AG04450 (cell line): ENCODE measurements at regions not wholly inside any gene's neighbourhood (a gene's known extent, or its start where the extent isn't known, plus 50 kb on each side); places are given as distances from the start of the nearest gene placed in this dataset.
"Not testable (repeated sequence)": the region's sequence is repeated elsewhere in the genome, so short reads cannot be mapped to it uniquely, and the experiment has no call there.

Experiments used
- CTCF ChIA-PET: fragments of 300-600, 350-600 bp; formaldehyde crosslinking; extraction: SDS; loops from one replicate; lab custom pipeline; 2022; ENCODE audit warnings: antibody characterized with exemption, inconsistent platforms; lab: Charles Lee
- POLR2A ChIA-PET: fragments of 350-600 bp; formaldehyde crosslinking; extraction: SDS; loops from one replicate; lab custom pipeline; 2021; ENCODE audit warnings: antibody characterized with exemption, inconsistent platforms; lab: Yijun Ruan, JAX
- DNase-seq: peaks from one replicate; pipeline ENCODE4 v3.0.0-alpha.2; 2011; ENCODE audit warnings: low read depth, low spot score
- H3K27ac ChIP-seq: one replicate; pipeline ENCODE4 v1.5.1; 2012; ENCODE audit warnings: low read depth, low read length, control low read depth
- H3K27me3 ChIP-seq: one replicate; pipeline ENCODE4 v1.6.0; 2012; ENCODE audit warnings: low read length; ENCODE audit not compliant: control insufficient read depth, insufficient read depth
- H3K4me3 ChIP-seq: 2 replicates; pipeline ENCODE4 v1.5.1; 2011; ENCODE audit warnings: mild to moderate bottlenecking, low read depth, low read length, control low read depth
- H3K9me3 ChIP-seq: 2 replicates; pipeline ENCODE4 v1.5.1; 2012; ENCODE audit warnings: low read length; ENCODE audit not compliant: control insufficient read depth, insufficient read depth
- TF ChIP-seq, protein P1 (sequence below): IDR thresholded peaks from 2 replicates; pipeline ENCODE4 v1.5.1; 2011; ENCODE audit warnings: low read depth, low read length, control low read depth, inconsistent platforms

DNA sequence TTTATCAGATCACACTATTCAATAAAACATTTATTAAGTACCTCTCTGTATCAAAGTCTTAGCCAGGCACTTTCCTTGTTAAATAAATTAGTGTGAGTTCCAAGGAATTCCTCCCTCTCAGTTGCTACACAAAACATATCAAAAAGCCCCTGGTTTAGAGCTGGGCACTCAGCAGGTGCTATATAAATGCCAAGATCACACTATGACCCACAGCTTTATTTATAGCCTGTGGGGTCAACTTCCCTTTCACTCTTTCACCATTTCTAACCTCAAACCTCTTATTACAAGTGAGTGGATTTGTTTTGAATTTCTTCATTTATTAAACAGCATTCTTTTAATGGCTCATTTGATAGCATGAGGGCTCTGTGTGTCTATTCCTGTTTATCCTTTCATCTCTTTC is 112.6 kb upstream of the MPHOSPH6 start:
- no peaks in the 10 kb centered on the region for H3K27me3 ChIP-seq
- H3K4me3 ChIP-seq: no peak overlapping the region
- H3K9me3 ChIP-seq: no peaks in the 10 kb centered on the region
- ChIA-PET POLR2A (no interaction called here), CTCF (interaction anchor here (1.0 to 1.2 kb wide), 2 partner anchors 19 kb away, joined by 3 read pairs; no protein-coding TSS in a partner anchor)
- H3K27ac ChIP-seq: no peak overlapping the region
- DNase-seq: no peak
- TF ChIP-seq, protein P1, sequence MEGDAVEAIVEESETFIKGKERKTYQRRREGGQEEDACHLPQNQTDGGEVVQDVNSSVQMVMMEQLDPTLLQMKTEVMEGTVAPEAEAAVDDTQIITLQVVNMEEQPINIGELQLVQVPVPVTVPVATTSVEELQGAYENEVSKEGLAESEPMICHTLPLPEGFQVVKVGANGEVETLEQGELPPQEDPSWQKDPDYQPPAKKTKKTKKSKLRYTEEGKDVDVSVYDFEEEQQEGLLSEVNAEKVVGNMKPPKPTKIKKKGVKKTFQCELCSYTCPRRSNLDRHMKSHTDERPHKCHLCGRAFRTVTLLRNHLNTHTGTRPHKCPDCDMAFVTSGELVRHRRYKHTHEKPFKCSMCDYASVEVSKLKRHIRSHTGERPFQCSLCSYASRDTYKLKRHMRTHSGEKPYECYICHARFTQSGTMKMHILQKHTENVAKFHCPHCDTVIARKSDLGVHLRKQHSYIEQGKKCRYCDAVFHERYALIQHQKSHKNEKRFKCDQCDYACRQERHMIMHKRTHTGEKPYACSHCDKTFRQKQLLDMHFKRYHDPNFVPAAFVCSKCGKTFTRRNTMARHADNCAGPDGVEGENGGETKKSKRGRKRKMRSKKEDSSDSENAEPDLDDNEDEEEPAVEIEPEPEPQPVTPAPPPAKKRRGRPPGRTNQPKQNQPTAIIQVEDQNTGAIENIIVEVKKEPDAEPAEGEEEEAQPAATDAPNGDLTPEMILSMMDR: no peak

DNA sequence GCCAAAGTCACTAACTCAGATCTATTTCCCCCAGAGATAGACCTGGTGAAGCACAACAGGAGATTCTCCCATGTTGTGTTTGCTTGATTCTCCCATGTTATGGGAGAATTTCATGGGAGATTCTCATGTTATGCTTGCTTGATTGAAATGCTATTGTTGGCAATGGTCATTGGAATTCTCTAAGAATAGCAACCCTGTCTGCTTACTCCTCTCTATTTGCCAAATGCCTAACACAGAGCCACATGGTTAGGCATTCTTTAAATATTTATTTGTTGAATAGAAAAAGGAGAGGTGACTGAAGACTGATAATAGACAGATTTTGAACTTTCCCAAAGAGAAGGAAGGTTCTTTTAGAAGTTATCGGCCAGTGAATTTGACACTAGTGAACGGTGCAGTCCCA is 111.5 kb upstream of the MPHOSPH6 start:
- DNase-seq: no peak
- H3K27me3 ChIP-seq: no peaks in the 10 kb centered on the region
- CTCF ChIA-PET: interaction anchor here (1.0 kb wide), 1 partner anchor 18 kb away, joined by 3 read pairs; no protein-coding TSS in a partner anchor
- no peaks in the 10 kb centered on the region for H3K9me3 ChIP-seq
- POLR2A ChIA-PET: no interaction called here
- no peak overlapping the region for H3K27ac ChIP-seq
- TF ChIP-seq, protein P1: no peak
- H3K4me3 ChIP-seq: no peak overlapping the region

DNA sequence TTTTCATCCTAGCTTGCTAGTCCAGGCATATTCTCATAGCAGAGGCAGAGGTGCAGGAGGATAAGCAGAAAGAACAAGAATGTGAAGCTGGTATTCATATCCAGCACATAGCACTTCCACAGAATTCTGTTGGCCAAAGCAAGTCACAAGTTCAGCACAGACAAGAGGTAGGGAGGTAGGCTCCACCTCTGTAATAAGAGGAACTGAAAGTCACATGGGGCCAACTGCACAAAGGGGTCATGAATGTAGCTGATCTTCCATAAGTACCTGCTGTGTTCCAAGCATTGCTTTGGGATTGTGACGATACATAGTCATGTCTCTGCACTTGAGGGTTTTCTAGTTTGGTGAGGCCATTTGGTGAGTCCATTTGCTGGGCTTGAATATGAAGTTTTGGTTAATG is 110.8 kb upstream of the MPHOSPH6 start:
- ChIA-PET CTCF (interaction anchor here (2.6 kb wide), 1 partner anchor 18 kb away, joined by 13 read pairs; no protein-coding TSS in a partner anchor), POLR2A (no interaction called here)
- no peak for DNase-seq
- Histone ChIP-seq H3K27ac (no peak overlapping the region), H3K4me3 (no peak overlapping the region), H3K27me3 (no peaks in the 10 kb centered on the region), H3K9me3 (no peaks in the 10 kb centered on the region)
- TF ChIP-seq, protein P1: no peak

DNA sequence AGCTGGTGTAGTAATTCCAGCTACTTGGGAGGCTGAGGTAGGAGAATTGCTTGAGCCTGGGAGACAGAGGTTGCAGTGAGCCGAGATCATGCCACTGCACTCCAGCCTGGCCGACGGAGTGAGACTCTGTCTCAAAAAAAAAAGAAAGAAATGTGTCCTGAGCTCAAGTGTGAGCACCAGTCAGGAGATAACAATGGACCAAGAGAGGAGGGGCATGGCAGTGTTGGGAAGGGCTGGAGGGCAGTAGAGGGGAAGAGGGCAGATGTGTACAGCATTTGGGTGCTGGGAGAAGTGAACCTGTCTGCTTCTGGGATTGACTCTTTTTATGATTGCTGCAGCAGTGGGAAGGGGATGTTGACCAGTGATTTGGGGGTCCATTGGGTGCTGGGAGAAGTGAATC is 105.3 kb upstream of the MPHOSPH6 start:
- POLR2A ChIA-PET, DNase-seq: not testable (repeated sequence)
- CTCF ChIA-PET: interaction anchor here (2.8 kb wide), 1 partner anchor 12 kb away, joined by 29 read pairs; no protein-coding TSS in a partner anchor

DNA sequence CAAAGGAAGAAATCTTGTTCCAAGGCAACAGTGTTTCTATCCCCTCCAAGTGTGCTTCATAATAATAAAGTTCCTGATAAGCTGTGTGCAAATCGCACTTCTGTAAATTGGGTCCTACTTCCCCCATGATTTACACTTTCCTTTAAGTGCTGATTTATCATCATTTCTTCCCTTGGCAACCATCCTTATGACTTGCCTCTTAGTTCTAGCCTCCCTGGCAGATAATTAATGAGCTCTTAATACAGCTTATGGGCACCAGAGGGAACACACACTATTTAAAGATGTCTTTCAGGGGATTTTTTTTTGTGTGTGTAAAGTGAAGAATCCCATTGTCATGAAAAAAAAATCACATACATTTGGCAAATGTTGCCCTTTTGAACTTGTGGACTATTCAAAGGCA is 101.6 kb upstream of the MPHOSPH6 start:
- TF ChIP-seq, protein P1: no peak
- no peak overlapping the region for H3K4me3 ChIP-seq
- H3K9me3 ChIP-seq: no peaks in the 10 kb centered on the region
- ChIA-PET CTCF (interaction anchor here (0.6 to 1.9 kb wide), 2 partner anchors 8 to 23 kb away, joined by 3 to 15 read pairs; no protein-coding TSS in a partner anchor), POLR2A (no interaction called here)
- no peak for DNase-seq
- no peak overlapping the region for H3K27ac ChIP-seq
- no peaks in the 10 kb centered on the region for H3K27me3 ChIP-seq

More for the DNA sequence above, 105.3 kb upstream of the MPHOSPH6 start:
- H3K4me3 ChIP-seq, H3K27me3 ChIP-seq, H3K27ac ChIP-seq, H3K9me3 ChIP-seq: not testable (repeated sequence)

DNA sequence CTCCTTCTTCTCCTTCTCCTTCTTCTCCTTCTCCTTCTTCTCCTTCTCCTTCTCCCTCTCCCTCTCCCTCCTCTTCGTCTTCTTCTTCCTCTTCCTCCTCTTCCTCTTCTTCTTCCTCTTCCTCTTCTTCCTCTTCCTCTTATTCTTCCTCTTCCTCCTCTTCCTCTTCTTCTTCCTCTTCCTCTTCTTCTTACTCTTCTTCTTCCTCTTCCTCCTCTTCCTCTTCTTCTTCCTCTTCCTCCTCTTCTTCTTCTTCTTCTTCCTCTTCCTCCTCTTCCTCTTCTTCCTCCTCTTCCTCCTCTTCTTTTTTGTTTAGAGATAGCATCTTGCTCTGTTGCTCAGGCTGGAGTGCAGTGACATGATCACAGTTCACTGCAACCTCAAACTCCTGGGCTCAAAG is 97.7 kb upstream of the MPHOSPH6 start:
- H3K4me3 ChIP-seq, H3K27ac ChIP-seq, DNase-seq, CTCF ChIA-PET, H3K9me3 ChIP-seq, POLR2A ChIA-PET, H3K27me3 ChIP-seq: not testable (repeated sequence)
